Activated B cell treated with CpG ODN at 0.5 μM for 24 hours (primary cell): ENCODE measurements at regions not wholly inside any gene's neighbourhood (a gene's known extent, or its start where the extent isn't known, plus 50 kb on each side); places are given as distances from the start of the nearest gene placed in this dataset.

Source experiments
- ATAC-seq: fragments of 200-7000 bp; cut with Tn5 transposase; one replicate; pipeline ENCODE4 v1.10.0; 2021; ENCODE audit warnings: low read depth, mild to moderate bottlenecking, moderate library complexity
- CTCF ChIA-PET: fragments of 350-600 bp; sonication (Branson Sonifier 250); formaldehyde crosslinking; loops from one replicate; lab custom pipeline; 2021; ENCODE audit warnings: antibody characterized with exemption; lab: Charles Lee
- POLR2A ChIA-PET: fragments of 350-600 bp; sonication (Branson Sonifier 250); formaldehyde crosslinking; loops from one replicate; lab custom pipeline; 2021; ENCODE audit warnings: antibody characterized with exemption; lab: Charles Lee
- DNase-seq: peaks from one replicate; pipeline ENCODE4 v3.0.0; 2022
- H3K27ac Mint-ChIP-seq: one replicate; pipeline ENCODE4 v1.8.0; 2020; ENCODE audit warnings: mixed read lengths
- H3K27me3 Mint-ChIP-seq: one replicate; pipeline ENCODE4 v1.8.0; 2021; ENCODE audit warnings: mixed read lengths
- H3K36me3 Mint-ChIP-seq: one replicate; pipeline ENCODE4 v1.8.0; 2021; ENCODE audit warnings: low read depth, mixed read lengths
- H3K4me1 Mint-ChIP-seq: one replicate; pipeline ENCODE4 v1.8.0; 2021; ENCODE audit warnings: mixed read lengths
- H3K4me3 Mint-ChIP-seq: one replicate; pipeline ENCODE4 v1.8.0; 2020; ENCODE audit warnings: mild to moderate bottlenecking, mixed read lengths
- H3K9me3 Mint-ChIP-seq: one replicate; pipeline ENCODE4 v1.8.0; 2020; ENCODE audit warnings: mixed read lengths
- intact Hi-C: fragments of 100-400 bp; cut with micrococcal nuclease; formaldehyde crosslinking; loops from one replicate; pipeline ENCODE4 v1.15.1; 2024
- TF ChIP-seq, protein P1 (sequence below): fragments of 200-600 bp; IDR thresholded peaks from one replicate; pipeline ENCODE4 v1.8.0; 2022; ENCODE audit warnings: antibody characterized with exemption, mild to moderate bottlenecking

DNA sequence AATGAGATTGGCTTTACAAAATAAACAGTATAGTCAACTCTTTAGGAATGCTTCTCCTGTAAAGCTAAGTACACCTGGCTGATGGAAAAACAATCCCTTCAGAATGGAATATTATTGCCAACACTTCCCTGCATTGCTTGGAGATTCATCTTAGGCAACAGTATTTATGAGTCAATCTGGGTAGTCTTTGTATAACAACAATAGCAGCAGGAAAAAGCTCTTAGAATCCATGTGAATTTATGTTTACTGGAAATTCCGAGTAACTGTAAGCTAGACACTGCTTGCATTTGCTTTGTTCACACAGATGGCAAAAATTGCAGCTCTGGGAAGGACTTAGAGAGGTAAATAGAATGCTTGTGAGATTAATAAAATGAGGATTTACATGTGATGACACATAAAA lies 101.7 kb upstream of the NTRK2 start:
- Mint-ChIP-seq H3K4me1 (no peaks in the 10 kb centered on the region), H3K4me3 (no peak overlapping the region), H3K27ac (no peak overlapping the region), H3K9me3 (no peaks in the 10 kb centered on the region), H3K36me3 (no peaks in the 10 kb centered on the region), H3K27me3 (no peaks in the 10 kb centered on the region)
- ChIA-PET POLR2A (no interaction called here), CTCF (no interaction called here)
- ATAC-seq, result no peak
- intact Hi-C loops, result no loop called here
- no peak for DNase-seq
- TF ChIP-seq, protein P1, sequence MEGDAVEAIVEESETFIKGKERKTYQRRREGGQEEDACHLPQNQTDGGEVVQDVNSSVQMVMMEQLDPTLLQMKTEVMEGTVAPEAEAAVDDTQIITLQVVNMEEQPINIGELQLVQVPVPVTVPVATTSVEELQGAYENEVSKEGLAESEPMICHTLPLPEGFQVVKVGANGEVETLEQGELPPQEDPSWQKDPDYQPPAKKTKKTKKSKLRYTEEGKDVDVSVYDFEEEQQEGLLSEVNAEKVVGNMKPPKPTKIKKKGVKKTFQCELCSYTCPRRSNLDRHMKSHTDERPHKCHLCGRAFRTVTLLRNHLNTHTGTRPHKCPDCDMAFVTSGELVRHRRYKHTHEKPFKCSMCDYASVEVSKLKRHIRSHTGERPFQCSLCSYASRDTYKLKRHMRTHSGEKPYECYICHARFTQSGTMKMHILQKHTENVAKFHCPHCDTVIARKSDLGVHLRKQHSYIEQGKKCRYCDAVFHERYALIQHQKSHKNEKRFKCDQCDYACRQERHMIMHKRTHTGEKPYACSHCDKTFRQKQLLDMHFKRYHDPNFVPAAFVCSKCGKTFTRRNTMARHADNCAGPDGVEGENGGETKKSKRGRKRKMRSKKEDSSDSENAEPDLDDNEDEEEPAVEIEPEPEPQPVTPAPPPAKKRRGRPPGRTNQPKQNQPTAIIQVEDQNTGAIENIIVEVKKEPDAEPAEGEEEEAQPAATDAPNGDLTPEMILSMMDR, result no peak

GRCh38 chr9:84570482-84571154 lies 98.9 kb upstream of the NTRK2 start:
- Mint-ChIP-seq H3K27ac (no peak overlapping the region), H3K4me3 (no peak overlapping the region), H3K27me3 (no peaks in the 10 kb centered on the region), H3K4me1 (no peaks in the 10 kb centered on the region), H3K9me3 (no peaks in the 10 kb centered on the region), H3K36me3 (no peaks in the 10 kb centered on the region)
- TF ChIP-seq, protein P1, result no peak
- DNase-seq (no peak), ATAC-seq (no peak)
- ChIA-PET CTCF (no interaction called here), POLR2A (no interaction called here)
- intact Hi-C loops, result no loop called here

GRCh38 chr9:84573083-84573482 lies 96.4 kb upstream of the NTRK2 start:
- ATAC-seq, result no peak
- no peaks in the 10 kb centered on the region for H3K27me3 Mint-ChIP-seq
- no peaks in the 10 kb centered on the region for H3K4me1 Mint-ChIP-seq
- H3K4me3 Mint-ChIP-seq, result no peak overlapping the region
- H3K9me3 Mint-ChIP-seq, result no peaks in the 10 kb centered on the region
- no peak overlapping the region for H3K27ac Mint-ChIP-seq
- no peaks in the 10 kb centered on the region for H3K36me3 Mint-ChIP-seq
- CTCF ChIA-PET, result no interaction called here
- no peak for DNase-seq
- TF ChIP-seq, protein P1, result no peak
- POLR2A ChIA-PET, result no interaction called here
- intact Hi-C loops, result no loop called here

DNA sequence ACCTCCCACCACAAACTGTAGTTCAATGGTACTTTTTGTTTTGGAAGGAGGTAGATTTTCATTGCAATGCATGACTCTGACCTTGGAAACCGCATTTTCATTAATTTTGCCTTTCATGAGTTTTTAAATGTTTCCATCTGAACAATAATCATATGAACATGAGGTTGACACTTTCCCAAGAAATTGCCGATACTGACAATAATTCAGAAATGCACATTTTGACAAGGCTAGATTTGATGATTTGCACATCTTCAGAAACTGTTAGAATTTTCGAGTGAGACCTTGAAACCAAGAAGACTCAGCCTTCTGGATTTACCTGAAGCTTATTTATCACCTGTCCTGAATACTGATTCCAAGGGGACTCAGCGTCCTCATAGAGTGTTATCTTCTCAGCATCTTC lies 93.8 kb upstream of the NTRK2 start:
- intact Hi-C loops, result no loop called here
- DNase-seq (no peak), ATAC-seq (no peak)
- ChIA-PET POLR2A (no interaction called here), CTCF (no interaction called here)
- Mint-ChIP-seq H3K36me3 (no peaks in the 10 kb centered on the region), H3K4me3 (no peak overlapping the region), H3K4me1 (no peaks in the 10 kb centered on the region), H3K9me3 (no peaks in the 10 kb centered on the region), H3K27me3 (no peaks in the 10 kb centered on the region), H3K27ac (no peak overlapping the region)
- TF ChIP-seq, protein P1, result no peak

DNA sequence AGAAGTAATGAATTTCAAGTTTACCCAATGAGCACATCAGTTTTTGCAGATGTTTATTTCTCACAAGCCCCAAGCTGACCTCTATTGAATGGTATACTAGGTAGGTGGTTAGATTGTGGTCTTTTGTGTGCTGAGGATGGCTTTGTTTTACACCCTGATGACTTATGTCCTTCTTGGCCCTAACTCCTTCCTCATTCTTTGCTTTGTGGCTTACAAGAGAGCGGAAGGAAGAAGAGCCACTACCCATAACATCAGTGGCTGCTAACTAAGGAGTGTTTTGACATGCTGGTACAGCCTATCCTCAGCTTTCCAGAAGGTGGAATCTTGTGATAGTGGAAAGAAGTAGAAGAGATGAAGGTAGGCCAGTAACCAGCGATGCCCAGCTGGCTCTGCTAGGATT lies 85.7 kb upstream of the NTRK2 start:
- H3K4me1 Mint-ChIP-seq, result no peaks in the 10 kb centered on the region
- TF ChIP-seq, protein P1, result no peak
- no peak overlapping the region for H3K4me3 Mint-ChIP-seq
- ChIA-PET POLR2A (no interaction called here), CTCF (no interaction called here)
- intact Hi-C loops, result no loop called here
- no peaks in the 10 kb centered on the region for H3K27me3 Mint-ChIP-seq
- DNase-seq, result no peak
- H3K9me3 Mint-ChIP-seq, result peaks cover 4% of the 10 kb centered on the region
- no peak for ATAC-seq
- no peaks in the 10 kb centered on the region for H3K36me3 Mint-ChIP-seq
- no peak overlapping the region for H3K27ac Mint-ChIP-seq
